HG03139 (cell line): ENCODE measurements at regions not wholly inside any gene's neighbourhood (a gene's known extent, or its start where the extent isn't known, plus 50 kb on each side); places are given as distances from the start of the nearest gene placed in this dataset.

ENCODE experiments used
- ATAC-seq: cut with Tn5 transposase; IDR thresholded peaks from one replicate; pipeline ENCODE4 v1.9.1; 2021; ENCODE audit not compliant: unreplicated experiment

- no peak for ATAC-seq
Observed at GRCh38 chr13:76379341-76380105, 506.7 kb downstream of the KCTD12 start.

GRCh38 chr13:76378767-76379166 is 507.4 kb downstream of the KCTD12 start:
- no peak for ATAC-seq

GRCh38 chr13:76363682-76364289 is 522.4 kb downstream of the KCTD12 start:
- no peak for ATAC-seq

- ATAC-seq: no peak
Observed at GRCh38 chr13:76361868-76362267, 524.3 kb downstream of the KCTD12 start.

- no peak for ATAC-seq
Observed at GRCh38 chr13:76351541-76352229, 534.5 kb downstream of the KCTD12 start.

- no peak for ATAC-seq
Observed at GRCh38 chr13:76350399-76350798, 535.8 kb downstream of the KCTD12 start.

- no peak for ATAC-seq
Observed at GRCh38 chr13:76349700-76350099, 536.5 kb downstream of the KCTD12 start.

- no peak for ATAC-seq
Observed at GRCh38 chr13:76339649-76340048, 546.6 kb downstream of the KCTD12 start.

GRCh38 chr13:76338003-76338402 is 548.2 kb downstream of the KCTD12 start:
- ATAC-seq: no peak

GRCh38 chr13:76336889-76337844 is 549.0 kb downstream of the KCTD12 start:
- no peak for ATAC-seq

- ATAC-seq: no peak
Observed at GRCh38 chr13:76335463-76335862, 550.7 kb downstream of the KCTD12 start.

- no peak for ATAC-seq
Observed at GRCh38 chr13:76331943-76332712, 554.1 kb downstream of the KCTD12 start.

- no peak for ATAC-seq
Observed at GRCh38 chr13:76330761-76331160, 555.4 kb downstream of the KCTD12 start.

GRCh38 chr13:76329866-76330580 is 556.2 kb downstream of the KCTD12 start:
- no peak for ATAC-seq

GRCh38 chr13:76329004-76329403 is 557.2 kb downstream of the KCTD12 start:
- ATAC-seq: no peak

- ATAC-seq: no peak
Observed at GRCh38 chr13:76326343-76326742, 559.9 kb downstream of the KCTD12 start.

GRCh38 chr13:76319921-76320320 is 566.3 kb downstream of the KCTD12 start:
- ATAC-seq: no peak

- no peak for ATAC-seq
Observed at GRCh38 chr13:76316998-76317527, 569.1 kb downstream of the KCTD12 start.

- no peak for ATAC-seq
Observed at GRCh38 chr13:76314495-76314894, 571.7 kb downstream of the KCTD12 start.
